GM20000 (cell line): ENCODE measurements at regions not wholly inside any gene's neighbourhood (a gene's known extent, or its start where the extent isn't known, plus 50 kb on each side); places are given as distances from the start of the nearest gene placed in this dataset.

ENCODE experiments used
- DNase-seq: peaks from one replicate; pipeline ENCODE4 v3.0.0; 2012; ENCODE audit warnings: low spot score
- TF ChIP-seq, protein P1 (sequence below): IDR thresholded peaks from 2 replicates; pipeline ENCODE4 v1.5.1; 2012; ENCODE audit warnings: mild to moderate bottlenecking, control low read depth; ENCODE audit errors: extremely low read depth, missing control alignments

DNA sequence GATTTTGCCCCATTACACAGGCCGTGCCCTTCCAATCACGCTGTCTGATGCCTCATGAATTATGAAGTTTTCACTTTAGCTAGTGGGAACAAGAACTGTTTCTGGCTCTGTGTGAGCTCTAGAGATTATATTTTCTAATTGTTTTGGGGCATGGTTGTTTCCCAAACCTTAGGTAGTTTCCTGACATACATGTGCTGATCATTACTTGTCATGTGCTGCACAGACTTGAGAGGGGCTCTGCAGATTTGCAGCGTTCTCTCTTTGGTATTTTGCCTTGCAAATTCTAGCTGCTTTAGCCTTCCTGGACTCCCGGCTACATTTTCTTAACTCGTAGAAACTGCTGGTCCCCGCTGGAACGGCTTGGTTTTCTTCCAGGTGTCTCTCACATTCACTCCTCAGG is 142.1 kb upstream of the IVNS1ABP start:
- TF ChIP-seq, protein P1, sequence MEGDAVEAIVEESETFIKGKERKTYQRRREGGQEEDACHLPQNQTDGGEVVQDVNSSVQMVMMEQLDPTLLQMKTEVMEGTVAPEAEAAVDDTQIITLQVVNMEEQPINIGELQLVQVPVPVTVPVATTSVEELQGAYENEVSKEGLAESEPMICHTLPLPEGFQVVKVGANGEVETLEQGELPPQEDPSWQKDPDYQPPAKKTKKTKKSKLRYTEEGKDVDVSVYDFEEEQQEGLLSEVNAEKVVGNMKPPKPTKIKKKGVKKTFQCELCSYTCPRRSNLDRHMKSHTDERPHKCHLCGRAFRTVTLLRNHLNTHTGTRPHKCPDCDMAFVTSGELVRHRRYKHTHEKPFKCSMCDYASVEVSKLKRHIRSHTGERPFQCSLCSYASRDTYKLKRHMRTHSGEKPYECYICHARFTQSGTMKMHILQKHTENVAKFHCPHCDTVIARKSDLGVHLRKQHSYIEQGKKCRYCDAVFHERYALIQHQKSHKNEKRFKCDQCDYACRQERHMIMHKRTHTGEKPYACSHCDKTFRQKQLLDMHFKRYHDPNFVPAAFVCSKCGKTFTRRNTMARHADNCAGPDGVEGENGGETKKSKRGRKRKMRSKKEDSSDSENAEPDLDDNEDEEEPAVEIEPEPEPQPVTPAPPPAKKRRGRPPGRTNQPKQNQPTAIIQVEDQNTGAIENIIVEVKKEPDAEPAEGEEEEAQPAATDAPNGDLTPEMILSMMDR, result no peak
- DNase-seq, result no peak

DNA sequence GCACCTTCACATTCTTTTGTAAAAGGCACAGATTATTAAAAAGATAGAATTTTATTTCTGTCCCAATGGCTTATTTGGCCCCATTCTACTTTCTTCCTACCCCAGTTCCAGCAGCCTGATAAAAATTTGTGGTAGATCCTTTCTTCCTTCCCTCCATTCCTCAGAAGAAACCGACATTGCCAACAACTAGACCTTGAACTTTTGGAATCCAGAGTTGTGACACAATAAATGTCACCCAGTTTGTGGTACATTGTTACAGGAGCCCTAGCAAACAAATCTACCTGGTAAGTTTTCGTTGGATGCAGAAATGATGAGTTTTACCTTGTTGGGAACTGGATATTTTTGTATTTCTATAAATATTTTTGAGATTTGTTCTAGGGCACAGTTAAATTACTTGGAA is 141.6 kb upstream of the IVNS1ABP start:
- TF ChIP-seq, protein P1, result no peak
- DNase-seq, result no peak

DNA sequence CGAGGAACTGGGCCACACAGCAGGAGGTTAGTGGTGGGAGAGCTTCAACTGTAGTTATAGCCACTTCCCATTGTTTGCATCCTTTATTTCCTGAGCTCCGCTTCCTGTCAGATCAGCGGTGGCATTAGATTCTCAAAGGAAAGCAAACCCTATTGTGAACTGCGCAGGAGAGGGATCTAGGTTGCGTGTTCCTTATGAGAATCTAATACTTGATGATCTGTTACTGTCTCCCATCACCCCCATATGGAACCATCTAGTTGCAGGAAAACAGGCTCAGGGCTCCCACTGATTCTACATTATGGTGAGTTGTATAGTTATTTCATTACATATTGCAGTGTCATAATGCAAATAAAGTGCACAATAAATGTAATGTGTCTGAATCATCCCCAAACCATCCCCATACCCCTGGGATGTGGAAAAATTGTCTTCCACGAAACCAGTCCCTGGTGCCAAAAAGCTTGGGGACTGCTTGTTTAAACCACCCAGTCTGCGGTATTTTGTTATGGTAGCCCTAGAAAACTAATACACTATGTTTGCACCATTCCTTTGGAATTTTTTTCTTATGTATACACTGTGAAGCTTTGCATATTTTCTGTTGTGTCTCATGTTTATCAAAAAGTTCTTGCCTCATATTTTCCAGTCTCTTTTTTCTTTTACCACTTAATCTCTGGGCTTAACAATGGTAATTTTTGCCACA is 136.6 kb upstream of the IVNS1ABP start:
- DNase-seq, result no peak
- TF ChIP-seq, protein P1, result no peak

DNA sequence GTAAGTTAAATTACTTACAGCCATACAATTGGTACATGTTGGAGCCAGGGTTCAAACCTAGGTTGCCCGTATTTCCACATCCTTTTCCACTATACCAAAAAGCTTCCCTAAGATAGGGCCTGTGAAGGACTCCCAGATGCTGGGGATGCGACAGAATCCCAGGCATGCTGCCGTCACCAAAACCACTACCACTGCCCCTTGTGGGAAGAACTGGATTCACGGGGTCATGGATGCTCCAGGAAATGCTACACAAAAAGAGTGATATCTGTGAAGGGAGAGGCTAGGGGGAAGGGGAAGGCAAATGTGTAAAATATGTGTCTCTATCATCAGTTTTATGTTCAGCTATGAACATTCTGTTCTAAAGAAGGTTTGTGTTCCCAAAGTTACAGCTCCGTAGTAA is 133.9 kb upstream of the IVNS1ABP start:
- TF ChIP-seq, protein P1, result no peak
- no peak for DNase-seq

DNA sequence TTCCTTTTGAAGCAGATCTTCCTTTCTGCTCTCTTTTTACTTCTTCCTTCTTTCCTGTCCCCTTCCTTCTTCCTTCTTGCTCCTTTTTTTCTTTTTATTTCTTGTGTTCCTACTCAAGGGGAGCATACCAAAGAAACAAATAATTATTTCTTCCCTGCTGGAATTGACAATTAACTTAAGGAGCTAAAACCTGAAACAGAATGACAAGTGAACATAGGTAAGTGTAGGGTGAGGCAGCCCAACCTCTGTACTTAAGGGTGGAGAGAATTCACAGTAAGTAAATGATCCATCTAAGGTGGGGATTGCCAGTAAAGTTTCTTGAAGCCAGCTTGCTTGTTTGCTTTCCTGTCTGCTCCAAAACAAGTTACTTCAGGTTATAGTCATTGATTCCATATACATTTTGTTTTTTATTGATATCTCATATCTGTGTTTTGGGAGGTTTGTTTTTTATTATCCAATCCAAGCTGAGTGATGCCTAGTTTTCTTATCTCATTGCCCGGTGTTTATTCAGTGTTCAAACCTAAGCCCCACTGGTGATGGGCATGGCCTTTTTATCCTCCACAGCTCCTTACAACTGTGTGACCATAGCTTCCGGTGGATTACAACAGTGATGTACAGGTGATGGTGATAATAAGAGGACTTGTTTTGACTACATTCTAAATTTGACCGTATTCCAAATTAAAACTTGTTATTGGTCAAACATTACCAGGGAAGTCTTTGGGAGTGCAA is 133.2 kb upstream of the IVNS1ABP start:
- no peak for DNase-seq
- TF ChIP-seq, protein P1, result no peak

DNA sequence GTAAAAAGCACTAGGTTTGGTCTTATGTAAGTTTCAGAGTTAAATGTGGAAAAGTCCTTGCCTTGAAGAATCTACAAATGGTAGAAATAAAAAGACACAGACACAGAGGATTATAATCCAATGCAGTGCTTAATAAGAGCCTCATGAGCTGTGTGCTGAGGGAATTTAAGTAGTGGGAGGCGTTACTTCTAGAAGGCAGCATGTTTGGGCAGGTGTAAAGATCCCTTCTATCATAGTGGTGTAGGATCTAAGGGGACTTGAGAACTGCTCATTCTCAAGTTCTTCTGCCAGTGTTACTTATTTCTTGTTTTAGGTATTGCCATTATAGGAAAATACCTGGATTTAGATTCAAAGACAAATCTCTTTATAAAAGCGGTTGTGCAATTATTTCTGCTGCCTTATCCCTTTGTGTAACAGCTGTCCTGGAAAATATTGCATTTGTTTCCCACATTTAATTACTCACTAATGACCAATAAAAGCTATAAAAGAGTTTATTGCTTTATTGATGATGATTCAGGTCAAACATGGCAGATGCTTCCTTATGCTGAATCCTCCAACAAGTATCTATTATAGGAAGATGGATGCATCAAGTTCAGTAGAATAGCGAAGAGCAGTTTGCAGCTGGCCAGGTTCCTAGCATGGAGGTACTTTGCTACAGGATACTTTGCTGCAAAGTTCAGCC is 132.5 kb upstream of the IVNS1ABP start:
- no peak for DNase-seq
- TF ChIP-seq, protein P1, result no peak

DNA sequence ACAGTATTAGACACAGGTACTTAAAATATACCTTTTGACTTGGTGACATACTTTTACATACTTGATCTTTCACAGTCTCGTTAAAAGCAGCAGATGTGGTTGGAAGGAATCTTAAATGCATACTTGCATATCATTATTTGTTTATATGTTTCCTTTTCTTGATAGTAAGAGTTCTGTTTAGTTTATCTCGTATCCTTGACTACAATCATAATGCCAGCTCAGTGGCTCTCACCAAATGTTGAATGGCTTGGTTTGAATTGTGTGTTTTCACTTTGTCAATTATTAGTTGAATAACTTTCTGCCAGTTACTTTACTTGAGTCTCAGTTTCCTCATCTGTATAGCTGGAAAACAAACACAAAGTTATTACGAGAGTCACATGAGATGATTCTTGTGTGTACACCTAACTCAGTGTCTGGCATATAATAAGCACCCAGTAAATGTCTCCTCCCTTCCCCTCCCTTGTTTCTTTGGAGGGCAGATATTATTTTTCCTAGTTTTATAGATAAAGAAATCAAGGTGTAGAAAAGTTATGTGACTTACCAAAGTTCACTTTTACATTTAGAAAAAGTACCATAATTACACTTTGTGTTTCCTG is 131.6 kb upstream of the IVNS1ABP start:
- DNase-seq, result no peak
- TF ChIP-seq, protein P1, result no peak
